Body of pancreas (tissue), 4 donors: ENCODE measurements at regions not wholly inside any gene's neighbourhood (a gene's known extent, or its start where the extent isn't known, plus 50 kb on each side); places are given as distances from the start of the nearest gene placed in this dataset.

ENCODE experiments used
- CTCF ChIP-seq, 7 experiments: fragments of 450-650 bp in 4 of 7; fragments of 200-600 bp in 3 of 7; sonication (generic) in 3 of 7; IDR thresholded peaks; one replicate each; pipeline ENCODE4 v1.5.1; 2016 to 2019; ENCODE audit warnings: antibody characterized with exemption in 7 of 7
- POLR2A ChIP-seq, 3 donors: fragments of 450-650 bp; IDR thresholded peaks; one replicate each; pipeline ENCODE4 v1.6.1; 2016; ENCODE audit warnings: antibody characterized with exemption in 3 of 3, mild to moderate bottlenecking in 2 of 3

- TF ChIP-seq CTCF (IDR thresholded peaks at IDR 0.05) (no peak), POLR2A (IDR thresholded peaks at IDR 0.05) (no peak)
These were observed 120.9 kb downstream of the ANKRD50 start for GRCh38 chr4:124591637-124592036.
